DND-41 (cell line): ENCODE measurements at regions not wholly inside any gene's neighbourhood (a gene's known extent, or its start where the extent isn't known, plus 50 kb on each side); places are given as distances from the start of the nearest gene placed in this dataset.

Experiments used
- ATAC-seq: fragments of 200-7000 bp; cut with Tn5 transposase; 3 replicates; pipeline ENCODE4 v1.9.1; 2021; ENCODE audit warnings: low read depth; ENCODE audit not compliant: insufficient read depth
- DNase-seq: peaks from one replicate; pipeline ENCODE4 v3.0.0-alpha.2; 2020
- H2AFZ ChIP-seq: 2 replicates; pipeline ENCODE4 v1.6.0; 2012; ENCODE audit warnings: low read depth, low read length
- H3K27ac ChIP-seq: 2 replicates; pipeline ENCODE4 v1.5.1; 2012; ENCODE audit warnings: low read length, inconsistent platforms
- H3K27me3 ChIP-seq: fragments of 200-600 bp; sonication (generic); 2 replicates; pipeline ENCODE4 v1.6.0; 2012; ENCODE audit warnings: low read length, mild to moderate bottlenecking, inconsistent platforms; ENCODE audit not compliant: insufficient read depth, poor library complexity
- H3K36me3 ChIP-seq: 2 replicates; pipeline ENCODE4 v1.5.1; 2012; ENCODE audit warnings: low read length, inconsistent platforms; ENCODE audit not compliant: insufficient read depth
- H3K4me1 ChIP-seq: 2 replicates; pipeline ENCODE4 v1.5.1; 2012; ENCODE audit warnings: mild to moderate bottlenecking, low read length; ENCODE audit not compliant: insufficient read depth
- H3K4me2 ChIP-seq: 2 replicates; pipeline ENCODE4 v1.6.0; 2012; ENCODE audit warnings: mild to moderate bottlenecking, moderate library complexity, low read length, inconsistent platforms; ENCODE audit not compliant: insufficient read depth
- H3K4me3 ChIP-seq, 2 experiments: fragments of 200-600 bp in 1 of 2; shearing (Covaris generic) in 1 of 2; 2 replicates each; pipeline ENCODE4 v1.5.1; 2012 to 2016; ENCODE audit warnings: inconsistent platforms in 2 of 2, low read length in 2 of 2, mild to moderate bottlenecking in 2 of 2, low read depth in 1 of 2, moderate library complexity in 1 of 2
- H3K79me2 ChIP-seq: 2 replicates; pipeline ENCODE4 v1.6.0; 2012; ENCODE audit warnings: low read length, inconsistent platforms; ENCODE audit not compliant: insufficient read depth
- H3K9ac ChIP-seq: 2 replicates; pipeline ENCODE4 v1.6.0; 2012; ENCODE audit warnings: low read depth, mild to moderate bottlenecking, inconsistent platforms, low read length, moderate library complexity
- H3K9me3 ChIP-seq: 2 replicates; pipeline ENCODE4 v1.5.1; 2012; ENCODE audit warnings: low read length, moderate library complexity, mild to moderate bottlenecking, inconsistent platforms; ENCODE audit not compliant: insufficient read depth, severe bottlenecking
- H4K20me1 ChIP-seq: 2 replicates; pipeline ENCODE4 v1.6.0; 2012; ENCODE audit warnings: low read length; ENCODE audit not compliant: insufficient read depth
- EZH2 ChIP-seq: IDR thresholded peaks from 3 replicates; pipeline ENCODE4 v1.6.1; 2012; ENCODE audit warnings: borderline replicate concordance, low read depth, mild to moderate bottlenecking, moderate library complexity, low read length, inconsistent platforms; ENCODE audit not compliant: severe bottlenecking
- TF ChIP-seq, protein P1 (sequence below): IDR thresholded peaks from 2 replicates; pipeline ENCODE4 v1.5.1; 2012; ENCODE audit warnings: borderline replicate concordance, low read length, moderate library complexity, mild to moderate bottlenecking; ENCODE audit not compliant: poor library complexity, severe bottlenecking; ENCODE audit errors: extremely low read depth

DNA sequence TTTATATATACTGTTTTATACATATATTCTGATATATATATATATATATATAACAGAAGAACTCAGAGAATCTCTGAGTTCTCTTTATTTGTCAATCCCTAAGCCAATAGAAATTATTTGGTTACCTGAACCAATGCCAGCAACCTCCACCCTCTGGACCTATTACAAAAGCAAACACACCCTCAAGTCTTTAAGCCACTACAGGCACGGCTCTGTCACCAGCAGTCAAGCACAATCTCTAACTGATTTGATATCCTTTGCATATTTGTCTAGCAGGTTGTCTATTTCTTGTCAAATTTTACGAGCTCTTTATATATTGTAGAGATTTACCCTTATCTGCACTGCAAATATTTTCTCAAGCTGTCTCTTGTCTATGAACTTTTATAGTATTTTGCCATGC lies 66.6 kb upstream of the TOPAZ1 start:
- Histone ChIP-seq H4K20me1 (no peaks in the 10 kb centered on the region), H3K4me3 (no peak overlapping the region), H2AFZ (no peak overlapping the region), H3K27ac (no peak overlapping the region), H3K9ac (no peak overlapping the region), H3K36me3 (no peaks in the 10 kb centered on the region), H3K27me3 (peaks cover 3% of the 10 kb centered on the region), H3K4me2 (no peak overlapping the region), H3K79me2 (no peaks in the 10 kb centered on the region), H3K4me1 (no peaks in the 10 kb centered on the region), H3K9me3 (no peaks in the 10 kb centered on the region)
- TF ChIP-seq EZH2 = no peak
- TF ChIP-seq, protein P1, sequence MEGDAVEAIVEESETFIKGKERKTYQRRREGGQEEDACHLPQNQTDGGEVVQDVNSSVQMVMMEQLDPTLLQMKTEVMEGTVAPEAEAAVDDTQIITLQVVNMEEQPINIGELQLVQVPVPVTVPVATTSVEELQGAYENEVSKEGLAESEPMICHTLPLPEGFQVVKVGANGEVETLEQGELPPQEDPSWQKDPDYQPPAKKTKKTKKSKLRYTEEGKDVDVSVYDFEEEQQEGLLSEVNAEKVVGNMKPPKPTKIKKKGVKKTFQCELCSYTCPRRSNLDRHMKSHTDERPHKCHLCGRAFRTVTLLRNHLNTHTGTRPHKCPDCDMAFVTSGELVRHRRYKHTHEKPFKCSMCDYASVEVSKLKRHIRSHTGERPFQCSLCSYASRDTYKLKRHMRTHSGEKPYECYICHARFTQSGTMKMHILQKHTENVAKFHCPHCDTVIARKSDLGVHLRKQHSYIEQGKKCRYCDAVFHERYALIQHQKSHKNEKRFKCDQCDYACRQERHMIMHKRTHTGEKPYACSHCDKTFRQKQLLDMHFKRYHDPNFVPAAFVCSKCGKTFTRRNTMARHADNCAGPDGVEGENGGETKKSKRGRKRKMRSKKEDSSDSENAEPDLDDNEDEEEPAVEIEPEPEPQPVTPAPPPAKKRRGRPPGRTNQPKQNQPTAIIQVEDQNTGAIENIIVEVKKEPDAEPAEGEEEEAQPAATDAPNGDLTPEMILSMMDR = no peak
- no peak for DNase-seq
- ATAC-seq = no peak

DNA sequence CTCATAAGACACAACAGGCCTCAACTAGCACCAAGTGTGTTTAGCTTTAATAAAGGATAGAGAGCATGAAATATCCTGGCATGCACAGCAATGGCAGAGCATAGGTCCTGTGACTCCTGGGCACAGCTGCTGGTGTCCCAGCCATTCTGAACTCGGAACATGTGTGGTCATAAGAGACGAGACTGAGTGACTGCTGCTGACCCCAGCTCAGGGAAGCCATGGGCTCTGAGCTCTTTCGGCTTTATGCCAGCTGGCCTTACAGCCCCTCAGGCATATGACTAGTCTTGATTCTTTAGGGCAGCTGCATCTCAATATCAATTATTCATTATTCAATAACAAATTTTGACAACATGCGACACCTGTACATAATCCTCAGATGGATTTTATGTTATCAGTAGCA lies 62.4 kb upstream of the TOPAZ1 start:
- Histone ChIP-seq H3K9ac (no peak overlapping the region), H3K79me2 (no peaks in the 10 kb centered on the region), H3K9me3 (no peaks in the 10 kb centered on the region), H3K4me2 (no peak overlapping the region), H3K4me3 (no peak overlapping the region), H4K20me1 (no peaks in the 10 kb centered on the region), H3K4me1 (no peaks in the 10 kb centered on the region), H3K27ac (no peak overlapping the region), H2AFZ (no peak overlapping the region), H3K27me3 (peaks cover 16% of the 10 kb centered on the region), H3K36me3 (no peaks in the 10 kb centered on the region)
- ATAC-seq (no peak), DNase-seq (no peak)
- no peak for TF ChIP-seq EZH2
- TF ChIP-seq, protein P1 = no peak

DNA sequence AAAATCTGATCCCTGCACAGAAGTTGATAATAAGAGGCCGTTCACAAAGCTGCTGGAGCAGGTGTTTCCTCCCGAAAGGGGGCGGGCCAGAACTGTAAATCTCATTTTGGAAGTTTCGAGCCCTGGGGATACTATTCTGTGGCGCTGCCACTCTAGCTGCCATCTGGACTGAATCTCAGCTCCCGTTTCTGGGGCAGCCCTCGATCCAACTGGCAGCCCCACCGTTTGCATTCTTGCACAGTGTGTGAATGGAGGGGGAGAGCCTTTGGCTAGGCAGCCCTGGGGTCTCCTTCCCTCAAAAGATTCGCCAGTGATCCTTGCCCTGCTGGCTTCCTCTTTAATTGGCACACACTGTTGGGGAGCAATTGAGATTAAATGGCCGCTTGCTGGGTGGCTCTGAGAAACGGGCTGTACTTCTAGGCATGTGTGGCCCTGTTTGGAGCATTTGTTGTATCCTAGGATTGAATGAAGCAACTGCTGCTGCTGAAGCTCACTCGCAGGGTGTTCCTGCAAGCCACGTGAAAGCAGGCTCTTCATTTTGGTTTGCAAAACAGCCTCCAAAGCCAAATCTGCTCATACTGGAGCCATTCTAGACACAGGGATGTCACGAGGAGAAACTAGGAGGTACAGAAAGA lies 57.2 kb upstream of the TOPAZ1 start:
- H3K27ac ChIP-seq = no peak overlapping the region
- H3K4me3 ChIP-seq = no peak overlapping the region
- H3K9me3 ChIP-seq = no peaks in the 10 kb centered on the region
- DNase-seq = peak; percentile 8
- H3K4me1 ChIP-seq = no peaks in the 10 kb centered on the region
- peak; percentile 44; the same call in 1 of the 3 replicates for ATAC-seq
- peaks cover 33% of the 10 kb centered on the region for H3K27me3 ChIP-seq
- no peak overlapping the region for H2AFZ ChIP-seq
- no peaks in the 10 kb centered on the region for H4K20me1 ChIP-seq
- H3K4me2 ChIP-seq = no peak overlapping the region
- H3K79me2 ChIP-seq = no peaks in the 10 kb centered on the region
- TF ChIP-seq EZH2 = no peak
- TF ChIP-seq, protein P1 = no peak
- no peak overlapping the region for H3K9ac ChIP-seq
- H3K36me3 ChIP-seq = no peaks in the 10 kb centered on the region

DNA sequence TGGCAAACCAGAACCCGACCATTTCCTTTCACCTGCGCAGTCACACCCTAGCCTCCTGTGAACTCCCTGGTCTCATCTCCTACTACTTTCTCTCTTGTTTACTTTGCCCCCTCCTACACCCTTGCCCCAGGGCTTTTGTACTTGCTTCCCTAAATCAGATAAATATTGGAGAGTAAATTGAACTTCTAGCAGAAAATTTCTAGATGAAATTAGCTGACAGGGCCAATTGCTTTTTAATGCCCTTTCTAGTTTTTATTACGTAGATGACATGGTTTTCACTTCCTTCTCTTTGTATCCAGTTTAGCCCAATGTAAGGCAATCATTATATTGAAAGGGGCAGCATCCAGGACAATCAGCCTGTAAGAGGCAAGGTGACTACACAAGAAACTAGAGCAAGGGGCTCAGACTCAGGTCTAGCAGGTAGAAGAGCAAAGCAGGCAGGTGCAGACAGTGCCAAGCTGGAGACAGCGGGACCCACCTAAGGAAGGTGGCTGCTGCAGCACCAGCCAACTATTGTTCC lies 56.2 kb upstream of the TOPAZ1 start:
- no peak overlapping the region for H3K4me2 ChIP-seq
- H3K4me1 ChIP-seq = no peaks in the 10 kb centered on the region
- no peak for TF ChIP-seq EZH2
- TF ChIP-seq, protein P1 = no peak
- no peaks in the 10 kb centered on the region for H3K79me2 ChIP-seq
- no peak for DNase-seq
- no peak overlapping the region for H3K9ac ChIP-seq
- no peaks in the 10 kb centered on the region for H3K36me3 ChIP-seq
- peaks cover 33% of the 10 kb centered on the region for H3K27me3 ChIP-seq
- H2AFZ ChIP-seq = no peak overlapping the region
- H3K9me3 ChIP-seq = no peaks in the 10 kb centered on the region
- H3K4me3 ChIP-seq = no peak overlapping the region
- no peak overlapping the region for H3K27ac ChIP-seq
- no peaks in the 10 kb centered on the region for H4K20me1 ChIP-seq
- ATAC-seq = no peak
